ENCODE measurements at regions not wholly inside any gene's neighbourhood (a gene's known extent, or its start where the extent isn't known, plus 50 kb on each side); places are given as distances from the start of the nearest gene placed in this dataset.

DNA sequence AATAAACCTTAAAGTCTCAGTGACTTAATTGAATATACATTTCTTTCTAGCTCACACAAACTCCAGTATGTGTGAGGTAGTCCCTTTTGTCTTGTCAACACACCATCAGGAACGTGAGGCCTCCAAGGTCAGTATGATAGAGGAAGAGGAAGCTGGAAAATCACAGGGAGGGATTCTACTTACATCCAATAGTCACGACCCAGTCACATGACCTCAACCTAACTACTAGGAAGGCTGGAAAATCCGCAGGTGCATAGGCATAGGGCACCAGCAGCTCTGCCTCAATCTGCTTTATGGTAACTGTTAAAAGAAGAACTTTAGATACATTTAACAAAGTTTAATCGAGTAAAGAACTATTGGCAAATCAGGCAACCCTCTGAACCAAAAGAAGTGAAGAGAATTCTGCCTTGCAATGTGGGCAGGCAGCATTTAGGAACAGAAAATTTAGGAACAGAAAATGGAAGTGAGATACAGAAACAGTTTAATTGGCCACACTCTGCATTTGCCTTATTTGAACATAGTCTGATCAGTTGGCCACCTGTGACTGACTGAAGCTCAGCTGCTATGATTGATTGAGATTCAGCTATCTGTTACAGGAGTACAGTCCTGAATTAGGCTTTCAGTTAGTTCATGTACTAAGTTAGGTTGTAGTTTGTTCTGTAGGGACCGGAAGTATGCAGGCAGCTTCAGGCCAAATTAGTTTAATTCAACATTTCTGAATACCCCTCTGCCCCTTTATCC, 165.0 kb upstream of the PARD3B start:
- no peak overlapping the region for H3K4me2 ChIP-seq (ENCODE audit: low read length)
- no peaks in the 10 kb centered on the region for H3K4me1 ChIP-seq (ENCODE audit: insufficient read depth, low read length, severe bottlenecking)
- no peak overlapping the region for H3K4me3 ChIP-seq (ENCODE audit: low read depth, low read length, poor library complexity, severe bottlenecking)
- no peaks in the 10 kb centered on the region for H3K36me3 ChIP-seq (ENCODE audit: insufficient read depth, low read length)
- TF ChIP-seq EZH2 (IDR thresholded peaks at IDR 0.05; ENCODE audit: borderline replicate concordance, low read length), result no peak
- TF ChIP-seq, protein P1, sequence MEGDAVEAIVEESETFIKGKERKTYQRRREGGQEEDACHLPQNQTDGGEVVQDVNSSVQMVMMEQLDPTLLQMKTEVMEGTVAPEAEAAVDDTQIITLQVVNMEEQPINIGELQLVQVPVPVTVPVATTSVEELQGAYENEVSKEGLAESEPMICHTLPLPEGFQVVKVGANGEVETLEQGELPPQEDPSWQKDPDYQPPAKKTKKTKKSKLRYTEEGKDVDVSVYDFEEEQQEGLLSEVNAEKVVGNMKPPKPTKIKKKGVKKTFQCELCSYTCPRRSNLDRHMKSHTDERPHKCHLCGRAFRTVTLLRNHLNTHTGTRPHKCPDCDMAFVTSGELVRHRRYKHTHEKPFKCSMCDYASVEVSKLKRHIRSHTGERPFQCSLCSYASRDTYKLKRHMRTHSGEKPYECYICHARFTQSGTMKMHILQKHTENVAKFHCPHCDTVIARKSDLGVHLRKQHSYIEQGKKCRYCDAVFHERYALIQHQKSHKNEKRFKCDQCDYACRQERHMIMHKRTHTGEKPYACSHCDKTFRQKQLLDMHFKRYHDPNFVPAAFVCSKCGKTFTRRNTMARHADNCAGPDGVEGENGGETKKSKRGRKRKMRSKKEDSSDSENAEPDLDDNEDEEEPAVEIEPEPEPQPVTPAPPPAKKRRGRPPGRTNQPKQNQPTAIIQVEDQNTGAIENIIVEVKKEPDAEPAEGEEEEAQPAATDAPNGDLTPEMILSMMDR (IDR thresholded peaks at IDR 0.05; ENCODE audit: low read length), result no peak
- no peaks in the 10 kb centered on the region for H3K27me3 ChIP-seq (ENCODE audit: insufficient read depth, low read length)
- H3K9me2 ChIP-seq (ENCODE audit: low read depth, low read length), result no peaks in the 10 kb centered on the region
- no peaks in the 10 kb centered on the region for H4K20me1 ChIP-seq (ENCODE audit: insufficient read depth, low read length)
- no peak overlapping the region for H2AFZ ChIP-seq (ENCODE audit: low read length)
- H3K9me3 ChIP-seq (ENCODE audit: low read length), result no peaks in the 10 kb centered on the region
- no peak overlapping the region for H3K9ac ChIP-seq (ENCODE audit: low read length)
- no peaks in the 10 kb centered on the region for H3K79me2 ChIP-seq (ENCODE audit: insufficient read depth, low read length)
- H3K27ac ChIP-seq (ENCODE audit: low read depth, low read length, poor library complexity, severe bottlenecking), result no peak overlapping the region
- H3F3A ChIP-seq (ENCODE audit: insufficient read depth, low read length), result no peaks in the 10 kb centered on the region

- H3K36me3 ChIP-seq (ENCODE audit: insufficient read depth, low read length), result no peaks in the 10 kb centered on the region
- no peak overlapping the region for H3K4me3 ChIP-seq (ENCODE audit: low read depth, low read length, poor library complexity, severe bottlenecking)
- H3K9ac ChIP-seq (ENCODE audit: low read length), result no peak overlapping the region
- H3K79me2 ChIP-seq (ENCODE audit: insufficient read depth, low read length), result no peaks in the 10 kb centered on the region
- no peak for TF ChIP-seq EZH2 (IDR thresholded peaks at IDR 0.05; ENCODE audit: borderline replicate concordance, low read length)
- TF ChIP-seq, protein P1 (IDR thresholded peaks at IDR 0.05; ENCODE audit: low read length), result no peak
- no peaks in the 10 kb centered on the region for H3K27me3 ChIP-seq (ENCODE audit: insufficient read depth, low read length)
- H3K4me1 ChIP-seq (ENCODE audit: insufficient read depth, low read length, severe bottlenecking), result no peaks in the 10 kb centered on the region
- H3K4me2 ChIP-seq (ENCODE audit: low read length), result no peak overlapping the region
- no peaks in the 10 kb centered on the region for H3F3A ChIP-seq (ENCODE audit: insufficient read depth, low read length)
- no peak overlapping the region for H3K27ac ChIP-seq (ENCODE audit: low read depth, low read length, poor library complexity, severe bottlenecking)
- H2AFZ ChIP-seq (ENCODE audit: low read length), result no peak overlapping the region
- H3K9me3 ChIP-seq (ENCODE audit: low read length), result no peaks in the 10 kb centered on the region
- no peaks in the 10 kb centered on the region for H4K20me1 ChIP-seq (ENCODE audit: insufficient read depth, low read length)
- H3K9me2 ChIP-seq (ENCODE audit: low read depth, low read length), result no peaks in the 10 kb centered on the region
Observed at GRCh38 chr2:204386668-204387067, 158.6 kb upstream of the PARD3B start.

- Histone ChIP-seq H3K9me2 (ENCODE audit: low read depth, low read length) (no peaks in the 10 kb centered on the region), H3K4me1 (ENCODE audit: insufficient read depth, low read length, severe bottlenecking) (no peaks in the 10 kb centered on the region), H3K27me3 (ENCODE audit: insufficient read depth, low read length) (no peaks in the 10 kb centered on the region), H3F3A (ENCODE audit: insufficient read depth, low read length) (no peaks in the 10 kb centered on the region), H4K20me1 (ENCODE audit: insufficient read depth, low read length) (no peaks in the 10 kb centered on the region), H3K27ac (ENCODE audit: low read depth, low read length, poor library complexity, severe bottlenecking) (no peak overlapping the region), H3K79me2 (ENCODE audit: insufficient read depth, low read length) (no peaks in the 10 kb centered on the region), H2AFZ (ENCODE audit: low read length) (no peak overlapping the region), H3K36me3 (ENCODE audit: insufficient read depth, low read length) (no peaks in the 10 kb centered on the region), H3K4me3 (ENCODE audit: low read depth, low read length, poor library complexity, severe bottlenecking) (no peak overlapping the region), H3K9me3 (ENCODE audit: low read length) (no peaks in the 10 kb centered on the region), H3K4me2 (ENCODE audit: low read length) (no peak overlapping the region), H3K9ac (ENCODE audit: low read length) (no peak overlapping the region)
- TF ChIP-seq, protein P1 (IDR thresholded peaks at IDR 0.05; ENCODE audit: low read length), result no peak
- no peak for TF ChIP-seq EZH2 (IDR thresholded peaks at IDR 0.05; ENCODE audit: borderline replicate concordance, low read length)
Observed at GRCh38 chr2:204389120-204389519, 156.2 kb upstream of the PARD3B start.
